Activated B cell treated with CpG ODN at 0.5 μM for 24 hours (primary cell): ENCODE measurements at regions not wholly inside any gene's neighbourhood (a gene's known extent, or its start where the extent isn't known, plus 50 kb on each side); places are given as distances from the start of the nearest gene placed in this dataset.

Experiments
- ATAC-seq: fragments of 200-7000 bp; cut with Tn5 transposase; one replicate; pipeline ENCODE4 v1.10.0; 2021; ENCODE audit warnings: low read depth, mild to moderate bottlenecking, moderate library complexity
- CTCF ChIA-PET: fragments of 350-600 bp; sonication (Branson Sonifier 250); formaldehyde crosslinking; loops from one replicate; lab custom pipeline; 2021; ENCODE audit warnings: antibody characterized with exemption; lab: Charles Lee
- POLR2A ChIA-PET: fragments of 350-600 bp; sonication (Branson Sonifier 250); formaldehyde crosslinking; loops from one replicate; lab custom pipeline; 2021; ENCODE audit warnings: antibody characterized with exemption; lab: Charles Lee
- DNase-seq: peaks from one replicate; pipeline ENCODE4 v3.0.0; 2022
- H3K27ac Mint-ChIP-seq: one replicate; pipeline ENCODE4 v1.8.0; 2020; ENCODE audit warnings: mixed read lengths
- H3K27me3 Mint-ChIP-seq: one replicate; pipeline ENCODE4 v1.8.0; 2021; ENCODE audit warnings: mixed read lengths
- H3K36me3 Mint-ChIP-seq: one replicate; pipeline ENCODE4 v1.8.0; 2021; ENCODE audit warnings: low read depth, mixed read lengths
- H3K4me1 Mint-ChIP-seq: one replicate; pipeline ENCODE4 v1.8.0; 2021; ENCODE audit warnings: mixed read lengths
- H3K4me3 Mint-ChIP-seq: one replicate; pipeline ENCODE4 v1.8.0; 2020; ENCODE audit warnings: mild to moderate bottlenecking, mixed read lengths
- H3K9me3 Mint-ChIP-seq: one replicate; pipeline ENCODE4 v1.8.0; 2020; ENCODE audit warnings: mixed read lengths
- intact Hi-C: fragments of 100-400 bp; cut with micrococcal nuclease; formaldehyde crosslinking; loops from one replicate; pipeline ENCODE4 v1.15.1; 2024
- TF ChIP-seq, protein P1 (sequence below): fragments of 200-600 bp; IDR thresholded peaks from one replicate; pipeline ENCODE4 v1.8.0; 2022; ENCODE audit warnings: antibody characterized with exemption, mild to moderate bottlenecking

DNA sequence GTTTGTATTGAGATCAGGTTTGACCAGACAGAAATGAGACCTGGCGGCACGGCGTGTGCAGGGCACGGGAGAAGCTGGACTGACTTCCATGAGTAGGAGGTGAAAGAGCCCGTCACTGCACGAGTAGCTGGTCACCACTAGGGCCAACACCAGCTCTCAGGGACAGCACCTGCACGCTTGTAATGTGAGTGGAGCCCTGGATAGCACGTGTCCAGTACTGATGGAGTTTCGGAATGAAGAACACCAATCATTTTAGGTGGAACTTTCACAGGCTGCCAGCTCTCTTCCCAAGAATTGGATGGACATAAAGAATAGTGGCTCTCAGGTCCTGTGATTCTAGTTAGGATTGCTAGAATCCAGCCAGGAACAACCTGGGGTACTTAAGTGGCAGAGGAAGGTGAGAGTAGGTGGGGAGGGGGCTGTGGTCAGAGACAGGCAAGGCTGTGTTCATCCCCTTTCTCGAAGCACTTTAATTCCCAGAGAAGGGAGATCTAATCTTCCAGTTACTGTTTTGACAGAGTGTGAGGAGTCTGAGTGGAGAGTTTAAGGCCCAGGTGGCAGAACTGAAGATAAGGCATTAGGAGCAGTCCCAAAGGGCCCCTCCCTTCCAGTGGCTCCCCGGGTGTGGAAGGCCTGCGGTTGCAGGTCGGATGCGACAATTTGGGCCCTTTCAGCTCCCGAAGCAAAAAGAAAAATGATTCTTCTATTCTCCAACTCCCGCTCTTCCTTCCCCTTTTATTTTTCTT, 314.8 kb downstream of the QKI start:
- POLR2A ChIA-PET, result no interaction called here
- peaks cover 38% of the 10 kb centered on the region for H3K4me1 Mint-ChIP-seq
- H3K9me3 Mint-ChIP-seq, result no peaks in the 10 kb centered on the region
- no peaks in the 10 kb centered on the region for H3K36me3 Mint-ChIP-seq
- no peak overlapping the region for H3K4me3 Mint-ChIP-seq
- DNase-seq, result no peak
- intact Hi-C loops, result no loop called here
- no peaks in the 10 kb centered on the region for H3K27me3 Mint-ChIP-seq
- H3K27ac Mint-ChIP-seq, result no peak overlapping the region
- TF ChIP-seq, protein P1, sequence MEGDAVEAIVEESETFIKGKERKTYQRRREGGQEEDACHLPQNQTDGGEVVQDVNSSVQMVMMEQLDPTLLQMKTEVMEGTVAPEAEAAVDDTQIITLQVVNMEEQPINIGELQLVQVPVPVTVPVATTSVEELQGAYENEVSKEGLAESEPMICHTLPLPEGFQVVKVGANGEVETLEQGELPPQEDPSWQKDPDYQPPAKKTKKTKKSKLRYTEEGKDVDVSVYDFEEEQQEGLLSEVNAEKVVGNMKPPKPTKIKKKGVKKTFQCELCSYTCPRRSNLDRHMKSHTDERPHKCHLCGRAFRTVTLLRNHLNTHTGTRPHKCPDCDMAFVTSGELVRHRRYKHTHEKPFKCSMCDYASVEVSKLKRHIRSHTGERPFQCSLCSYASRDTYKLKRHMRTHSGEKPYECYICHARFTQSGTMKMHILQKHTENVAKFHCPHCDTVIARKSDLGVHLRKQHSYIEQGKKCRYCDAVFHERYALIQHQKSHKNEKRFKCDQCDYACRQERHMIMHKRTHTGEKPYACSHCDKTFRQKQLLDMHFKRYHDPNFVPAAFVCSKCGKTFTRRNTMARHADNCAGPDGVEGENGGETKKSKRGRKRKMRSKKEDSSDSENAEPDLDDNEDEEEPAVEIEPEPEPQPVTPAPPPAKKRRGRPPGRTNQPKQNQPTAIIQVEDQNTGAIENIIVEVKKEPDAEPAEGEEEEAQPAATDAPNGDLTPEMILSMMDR, result no peak
- CTCF ChIA-PET, result no interaction called here
- ATAC-seq, result no peak

DNA sequence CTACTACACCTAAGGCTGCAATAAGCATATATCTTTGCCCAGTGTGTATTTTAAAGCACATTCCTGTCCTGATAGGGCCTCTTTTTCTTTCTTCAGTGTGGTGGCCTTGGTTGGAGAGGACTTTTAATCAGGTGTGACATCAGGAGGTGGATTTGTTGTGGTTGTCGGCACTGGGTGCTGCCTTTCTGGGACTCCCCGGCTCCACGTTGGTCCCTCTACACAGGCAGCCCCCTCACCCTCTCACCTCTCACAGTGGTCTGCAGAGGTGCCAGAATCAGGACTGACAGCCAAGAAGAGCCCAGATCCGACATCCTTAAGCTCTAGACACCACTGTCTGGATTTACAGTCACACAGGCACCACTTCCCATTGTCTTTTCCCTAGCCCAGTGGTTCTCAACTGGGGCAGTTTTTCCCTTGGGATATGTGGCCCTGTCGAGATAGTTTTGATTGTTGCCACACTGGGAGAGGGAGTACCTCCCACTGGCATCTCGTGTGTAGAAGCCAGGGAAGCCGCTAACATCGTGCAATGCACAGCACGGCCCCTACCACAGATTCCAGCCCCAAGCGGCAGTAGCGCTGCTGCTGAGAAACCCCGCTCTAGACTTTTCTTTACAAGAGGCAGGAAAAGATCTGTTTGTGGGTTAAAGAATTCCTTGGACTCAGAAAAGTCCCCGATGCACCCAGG, 314.1 kb downstream of the QKI start:
- POLR2A ChIA-PET, result no interaction called here

DNA sequence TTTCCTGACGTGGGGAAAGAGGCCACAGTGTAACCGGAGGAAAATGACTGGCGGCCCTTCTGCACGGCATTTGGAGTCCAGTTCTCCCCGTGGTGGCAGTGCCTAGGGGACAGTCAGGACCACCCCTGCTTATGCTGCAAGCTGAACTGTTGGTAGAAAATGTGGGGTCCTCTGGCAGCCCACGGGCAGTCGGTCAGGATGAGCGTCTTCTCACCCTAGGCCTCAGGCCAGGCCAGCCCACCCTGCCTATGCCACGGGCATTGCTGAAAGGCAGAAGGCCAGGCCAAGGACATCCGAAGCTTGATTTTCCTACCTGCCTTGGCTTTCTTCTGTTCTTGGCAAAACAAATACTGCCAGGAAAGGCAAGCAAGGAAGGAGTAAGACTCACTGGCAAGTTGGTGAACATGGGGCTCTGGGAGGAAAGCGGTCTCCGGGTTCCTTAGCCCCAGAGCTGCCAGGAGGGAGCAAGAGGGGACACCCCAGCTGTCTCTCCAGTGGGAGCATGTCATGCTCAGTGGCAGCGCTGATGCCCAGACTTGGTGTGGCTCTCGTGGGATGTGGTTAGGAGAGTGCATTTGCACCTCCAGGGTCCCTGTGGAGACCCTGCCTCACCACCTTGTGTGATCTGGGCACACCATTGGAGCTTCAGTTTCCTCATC, 311.6 kb downstream of the QKI start:
- ATAC-seq (no peak), DNase-seq (no peak)
- Mint-ChIP-seq H3K27ac (no peak overlapping the region), H3K4me3 (no peak overlapping the region), H3K9me3 (no peaks in the 10 kb centered on the region), H3K27me3 (no peaks in the 10 kb centered on the region), H3K36me3 (no peaks in the 10 kb centered on the region), H3K4me1 (peaks cover 29% of the 10 kb centered on the region)
- POLR2A ChIA-PET, result no interaction called here
- CTCF ChIA-PET, result no interaction called here
- intact Hi-C loops, result no loop called here
- TF ChIP-seq, protein P1, result no peak

More for the DNA sequence above, 314.1 kb downstream of the QKI start:
- Mint-ChIP-seq H3K36me3 (no peaks in the 10 kb centered on the region), H3K27me3 (no peaks in the 10 kb centered on the region), H3K4me1 (peaks cover 44% of the 10 kb centered on the region), H3K9me3 (no peaks in the 10 kb centered on the region), H3K27ac (no peak overlapping the region), H3K4me3 (no peak overlapping the region)
- DNase-seq, result no peak
- CTCF ChIA-PET, result no interaction called here
- no peak for ATAC-seq
- intact Hi-C loops, result no loop called here
- TF ChIP-seq, protein P1, result no peak

DNA sequence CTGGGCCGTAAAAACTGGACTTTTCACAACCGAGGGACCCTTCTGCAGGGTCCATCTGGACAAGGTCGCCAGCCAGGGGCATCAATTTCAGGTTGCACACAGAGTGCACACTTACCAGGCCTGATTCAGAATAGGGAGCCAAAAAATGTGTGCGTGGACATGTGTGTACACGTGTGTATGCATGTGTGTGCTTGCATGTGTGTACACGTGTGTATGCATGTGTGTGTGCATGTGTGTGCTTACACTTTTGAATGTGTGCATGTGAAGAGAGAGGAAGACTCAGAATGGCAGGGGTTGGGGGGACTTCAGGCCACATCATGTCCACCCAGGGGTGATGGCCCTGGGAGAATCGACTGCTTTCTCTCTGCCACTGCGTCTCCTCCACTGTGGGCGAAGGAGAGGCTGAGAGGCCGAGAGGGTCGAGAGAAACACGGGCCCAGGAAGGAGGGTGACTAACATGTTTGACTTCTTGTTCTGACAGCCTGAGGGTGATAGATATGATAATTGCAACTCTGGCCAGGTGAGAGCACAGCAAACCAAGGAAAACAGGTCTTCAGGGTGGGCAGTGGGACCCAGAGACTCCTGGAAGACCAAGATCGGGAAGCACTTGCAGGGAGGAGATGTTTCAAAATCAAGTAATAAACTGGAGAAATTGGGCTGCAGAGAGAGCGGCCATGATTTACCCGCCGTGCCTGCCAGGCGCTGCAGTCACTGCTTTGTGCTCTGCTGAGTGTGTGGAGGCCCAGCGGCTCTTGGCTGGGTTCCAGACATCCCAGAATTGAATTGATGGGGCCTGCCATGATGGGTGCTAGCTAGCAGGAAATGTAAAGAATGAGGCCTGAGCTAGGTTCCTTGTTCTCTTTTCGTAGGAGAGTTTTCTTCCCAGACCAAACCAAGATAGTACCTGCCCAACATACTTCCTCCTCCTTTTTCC, 310.8 kb downstream of the QKI start:
- no peaks in the 10 kb centered on the region for H3K9me3 Mint-ChIP-seq
- H3K36me3 Mint-ChIP-seq, result no peaks in the 10 kb centered on the region
- no peak overlapping the region for H3K4me3 Mint-ChIP-seq
- H3K4me1 Mint-ChIP-seq, result peaks cover 29% of the 10 kb centered on the region
- ATAC-seq (no peak), DNase-seq (no peak)
- ChIA-PET POLR2A (no interaction called here), CTCF (no interaction called here)
- no peaks in the 10 kb centered on the region for H3K27me3 Mint-ChIP-seq
- TF ChIP-seq, protein P1, result no peak
- intact Hi-C loops, result no loop called here
- H3K27ac Mint-ChIP-seq, result no peak overlapping the region
